HepG2 (cell line): ENCODE measurements at regions not wholly inside any gene's neighbourhood (a gene's known extent, or its start where the extent isn't known, plus 50 kb on each side); places are given as distances from the start of the nearest gene placed in this dataset.

ENCODE experiments used
- ATAC-seq: fragments of 200-7000 bp; cut with Tn5 transposase; 3 replicates; pipeline ENCODE4 v1.9.1; 2020; ENCODE audit warnings: mild to moderate bottlenecking, moderate library complexity
- BruUV-seq: library from RNA; stranded (reverse); fragments of 400-500 nt; replicated peaks from 2 replicates; lab custom pipeline; 2021; lab: Mats Ljungman, UMichigan
- CTCF ChIA-PET: fragments of 300-600 bp; formaldehyde crosslinking; extraction: SDS; loops from one replicate; lab custom pipeline; 2021; ENCODE audit warnings: low total read pairs, inconsistent platforms, low intra/inter-chr PET ratio; lab: Yijun Ruan, JAX
- POLR2A ChIA-PET: fragments of 350-600 bp; sonication (Branson Sonifier 250); formaldehyde crosslinking; loops from one replicate; lab custom pipeline; 2020; ENCODE audit warnings: antibody characterized with exemption, inconsistent platforms; lab: Yijun Ruan, JAX
- DNase-seq: peaks from one replicate; pipeline ENCODE4 v3.0.0-alpha.2; 2015; ENCODE audit warnings: low spot score
- FAIRE-seq: peaks from 3 replicates; lab custom pipeline; 2011; peaks lifted over from hg19 to GRCh38; lab: Jason Lieb, UNC
- H2AFZ ChIP-seq: one replicate; pipeline ENCODE4 v1.6.1; 2011; ENCODE audit warnings: low read length, inconsistent platforms
- H3K27ac ChIP-seq: fragments of 300-600 bp; 3 replicates; pipeline ENCODE4 v1.8.0; 2011; ENCODE audit warnings: mixed run types, mild to moderate bottlenecking, mixed read lengths, low read length, inconsistent platforms; ENCODE audit not compliant: insufficient read depth; ENCODE audit errors: extremely low read length
- H3K27me3 ChIP-seq, 2 experiments: fragments of 200-600 bp in 1 of 2; 2 replicates in 1 of 2; 3 replicates in 1 of 2; pipeline versions ENCODE4 v1.6.0 to v1.8.0; 2011; ENCODE audit warnings: low read length in 2 of 2, mild to moderate bottlenecking in 2 of 2, moderate library complexity in 2 of 2, inconsistent platforms in 1 of 2; ENCODE audit not compliant: insufficient read depth in 2 of 2, control insufficient read depth in 1 of 2
- H3K36me3 ChIP-seq, 2 experiments: fragments of 200-600 bp in 1 of 2; replicated peaks in 1 of 2; 2 replicates in 1 of 2; 3 replicates in 1 of 2; pipeline versions ENCODE4 v1.5.1 to v1.8.0; 2011; ENCODE audit warnings: low read length in 2 of 2, inconsistent platforms in 1 of 2; ENCODE audit not compliant: insufficient read depth in 2 of 2, control insufficient read depth in 1 of 2
- H3K4me1 ChIP-seq: 2 replicates; pipeline ENCODE4 v1.5.1; 2012; ENCODE audit warnings: low read length, inconsistent platforms; ENCODE audit not compliant: insufficient read depth
- H3K4me2 ChIP-seq: 2 replicates; pipeline ENCODE4 v1.6.0; 2011; ENCODE audit warnings: low read depth, low read length, inconsistent platforms
- H3K4me3 ChIP-seq, 3 experiments: fragments of 200-600 bp in 1 of 3; sonication (generic), shearing (Covaris generic) in 1 of 3; replicated peaks in 1 of 3; 2 replicates each; pipeline ENCODE4 v1.5.1; 2011 to 2016; ENCODE audit warnings: low read length in 3 of 3, inconsistent platforms in 2 of 3, low read depth in 2 of 3, mild to moderate bottlenecking in 2 of 3, control low read depth in 1 of 3, mixed read lengths in 1 of 3; ENCODE audit not compliant: insufficient read depth in 1 of 3
- H3K79me2 ChIP-seq: one replicate; pipeline ENCODE4 v1.6.1; 2011; ENCODE audit warnings: low read length, inconsistent platforms; ENCODE audit not compliant: insufficient read depth
- H3K9ac ChIP-seq: 2 replicates; pipeline ENCODE4 v1.6.0; 2011; ENCODE audit warnings: mild to moderate bottlenecking, low read depth, low read length, inconsistent platforms; ENCODE audit not compliant: insufficient read depth
- H3K9me3 ChIP-seq: 2 replicates; pipeline ENCODE4 v1.5.1; 2012; ENCODE audit warnings: mild to moderate bottlenecking, low read length
- H4K20me1 ChIP-seq: 2 replicates; pipeline ENCODE4 v1.6.0; 2011; ENCODE audit warnings: inconsistent platforms, mild to moderate bottlenecking, low read length, moderate library complexity; ENCODE audit not compliant: insufficient read depth
- NFATC3 ChIP-seq: sonication (generic); formaldehyde crosslinking; IDR thresholded peaks from 2 replicates; pipeline ENCODE4 v1.5.1; 2020; ENCODE audit warnings: mild to moderate bottlenecking, missing genetic modification reagents
- RAD21 ChIP-seq: fragments of 450-650 bp; formaldehyde crosslinking; IDR thresholded peaks from 2 replicates; pipeline ENCODE4 v1.5.0; 2020; ENCODE audit warnings: mild to moderate bottlenecking
- SALL1 ChIP-seq: sonication (generic); formaldehyde crosslinking; IDR thresholded peaks from 2 replicates; pipeline ENCODE4 v1.8.0; 2022; ENCODE audit warnings: mild to moderate bottlenecking, missing genetic modification reagents
- SALL2 ChIP-seq: sonication (generic); formaldehyde crosslinking; IDR thresholded peaks from 2 replicates; pipeline ENCODE4 v1.8.1; 2023; ENCODE audit warnings: mild to moderate bottlenecking, missing genetic modification reagents, inconsistent platforms
- SMC3 ChIP-seq: IDR thresholded peaks from 2 replicates; pipeline ENCODE4 v1.6.1; 2011; ENCODE audit warnings: low read length, improper control_type of control experiment
- STAG1 ChIP-seq: sonication (generic); formaldehyde crosslinking; IDR thresholded peaks from 2 replicates; pipeline ENCODE4 v1.4.0; 2020; ENCODE audit warnings: missing genetic modification reagents
- TOE1 ChIP-seq: sonication (generic); formaldehyde crosslinking; IDR thresholded peaks from 2 replicates; pipeline ENCODE4 v1.4.0; 2020; ENCODE audit warnings: mild to moderate bottlenecking, missing genetic modification reagents
- ZMYM4 ChIP-seq: sonication (generic); formaldehyde crosslinking; IDR thresholded peaks from 2 replicates; pipeline ENCODE4 v1.8.1; 2023; ENCODE audit warnings: mild to moderate bottlenecking, missing genetic modification reagents
- ZNF644 ChIP-seq: IDR thresholded peaks from 2 replicates; pipeline ENCODE4 v1.6.1; 2016; ENCODE audit warnings: low read depth
- ZNF724P ChIP-seq: sonication (generic); formaldehyde crosslinking; IDR thresholded peaks from 2 replicates; pipeline ENCODE4 v1.8.0; 2022; ENCODE audit warnings: missing genetic modification reagents, borderline replicate concordance
- WGBS: methylation state at CpG from one replicate; pipeline ENCODE4 v1.1.6; 2017; ENCODE audit warnings: low lambda C conversion rate; 5-methylcytosine and 5-hydroxymethylcytosine counted together
- in situ Hi-C: cut with HindIII; loops from 2 replicates; pipeline ENCODE4 v1.10.0; 2017; ENCODE audit warnings: low pct_unique_long_range_greater_than_20kb; ENCODE audit not compliant: extremely low pct_ligation_motif_present
- intact Hi-C: fragments of 100-400 bp; cut with micrococcal nuclease; formaldehyde crosslinking; loops from one replicate; pipeline ENCODE4 v1.10.0; 2022; ENCODE audit not compliant: unreplicated experiment
- TF ChIP-seq, protein P1 (sequence below): sonication (generic); formaldehyde crosslinking; IDR thresholded peaks from 2 replicates; pipeline ENCODE4 v1.9.0; 2021; ENCODE audit warnings: missing genetic modification reagents, borderline replicate concordance
- TF ChIP-seq, protein P2 (sequence below): IDR thresholded peaks from 2 replicates; pipeline ENCODE4 v1.4.0; 2020; ENCODE audit warnings: mild to moderate bottlenecking, missing genetic modification reagents
- TF ChIP-seq, protein P3 (sequence below): sonication (generic); formaldehyde crosslinking; IDR thresholded peaks from 2 replicates; pipeline ENCODE4 v1.5.0; 2020; ENCODE audit warnings: mild to moderate bottlenecking, missing genetic modification reagents, moderate library complexity

DNA sequence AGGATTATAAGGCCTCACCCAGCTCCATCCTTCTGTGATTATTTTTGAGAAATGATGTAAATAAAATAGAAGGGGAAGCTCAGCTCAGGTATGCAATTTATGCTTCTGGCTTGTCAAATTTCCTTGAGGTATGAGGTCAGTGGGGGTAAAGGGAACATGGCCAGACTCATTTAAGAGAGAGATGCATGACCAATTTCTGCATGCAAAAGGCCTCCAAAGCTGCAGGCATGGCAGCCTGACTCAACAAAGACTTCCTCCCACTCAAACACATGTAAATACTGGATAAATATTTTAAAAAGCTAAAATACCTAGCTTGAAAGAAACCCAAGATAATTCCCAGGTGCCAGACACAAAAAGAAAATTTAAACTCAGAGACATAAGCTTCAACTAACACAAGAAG is 101.4 kb upstream of the SLC1A3 start (continued):
- TF ChIP-seq, protein P1, sequence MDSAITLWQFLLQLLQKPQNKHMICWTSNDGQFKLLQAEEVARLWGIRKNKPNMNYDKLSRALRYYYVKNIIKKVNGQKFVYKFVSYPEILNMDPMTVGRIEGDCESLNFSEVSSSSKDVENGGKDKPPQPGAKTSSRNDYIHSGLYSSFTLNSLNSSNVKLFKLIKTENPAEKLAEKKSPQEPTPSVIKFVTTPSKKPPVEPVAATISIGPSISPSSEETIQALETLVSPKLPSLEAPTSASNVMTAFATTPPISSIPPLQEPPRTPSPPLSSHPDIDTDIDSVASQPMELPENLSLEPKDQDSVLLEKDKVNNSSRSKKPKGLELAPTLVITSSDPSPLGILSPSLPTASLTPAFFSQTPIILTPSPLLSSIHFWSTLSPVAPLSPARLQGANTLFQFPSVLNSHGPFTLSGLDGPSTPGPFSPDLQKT (CRISPR knock-in tag) = no peak

DNA sequence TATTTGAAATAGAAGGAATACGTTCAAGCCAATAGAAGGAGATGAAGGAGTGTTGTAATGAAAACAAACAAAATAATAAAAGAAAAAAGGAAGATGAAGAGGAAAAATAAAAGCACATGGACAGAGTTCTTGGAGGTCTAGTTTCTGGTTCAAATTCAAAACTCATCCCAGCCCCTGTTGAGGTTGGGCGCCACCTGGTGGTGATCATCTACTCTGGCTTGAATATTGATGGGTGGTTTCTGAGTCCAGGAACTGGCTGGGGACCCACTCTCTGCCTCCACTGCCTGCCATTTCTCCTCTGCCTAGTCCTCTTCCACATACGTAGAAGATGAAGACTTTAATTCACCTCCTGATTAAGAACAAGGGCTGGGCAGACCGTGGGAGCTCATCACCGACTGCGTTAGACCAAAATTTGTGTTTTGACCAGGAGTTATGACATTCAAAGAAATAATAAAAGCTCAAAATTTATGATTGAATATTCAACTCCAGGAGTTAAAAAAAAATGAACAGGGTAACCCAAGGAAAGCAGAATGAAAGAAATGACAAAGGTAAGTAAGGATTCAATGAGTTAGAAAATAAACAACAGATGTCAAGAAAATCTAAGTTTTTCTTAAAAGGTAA is 99.0 kb upstream of the SLC1A3 start:
- H3K9ac ChIP-seq = no peak overlapping the region
- H3K4me2 ChIP-seq = no peak overlapping the region
- no peak overlapping the region for H3K27ac ChIP-seq
- POLR2A ChIA-PET = no interaction called here
- CTCF ChIA-PET = interaction anchor here (1.2 to 2.0 kb wide), 4 partner anchors 92 to 447 kb away, joined by 3 to 22 read pairs (median 8); no protein-coding TSS in a partner anchor
- no peaks in the 10 kb centered on the region for H3K9me3 ChIP-seq
- peak; percentile 71 for FAIRE-seq
- no peak overlapping the region for H3K4me3 ChIP-seq
- peaks cover 1% of the 10 kb centered on the region; the same call in 1 of the 2 replicates for H3K4me1 ChIP-seq
- no peaks in the 10 kb centered on the region for H3K36me3 ChIP-seq
- in situ Hi-C loops = loop anchor here (25.0 kb wide), 1 partner anchor 245 kb away; no protein-coding TSS in a partner anchor
- no TSS peak for BruUV-seq
- H4K20me1 ChIP-seq = no peaks in the 10 kb centered on the region
- DNase-seq = peak; percentile 59
- TF ChIP-seq SALL2 = no peak
- TF ChIP-seq, protein P2, sequence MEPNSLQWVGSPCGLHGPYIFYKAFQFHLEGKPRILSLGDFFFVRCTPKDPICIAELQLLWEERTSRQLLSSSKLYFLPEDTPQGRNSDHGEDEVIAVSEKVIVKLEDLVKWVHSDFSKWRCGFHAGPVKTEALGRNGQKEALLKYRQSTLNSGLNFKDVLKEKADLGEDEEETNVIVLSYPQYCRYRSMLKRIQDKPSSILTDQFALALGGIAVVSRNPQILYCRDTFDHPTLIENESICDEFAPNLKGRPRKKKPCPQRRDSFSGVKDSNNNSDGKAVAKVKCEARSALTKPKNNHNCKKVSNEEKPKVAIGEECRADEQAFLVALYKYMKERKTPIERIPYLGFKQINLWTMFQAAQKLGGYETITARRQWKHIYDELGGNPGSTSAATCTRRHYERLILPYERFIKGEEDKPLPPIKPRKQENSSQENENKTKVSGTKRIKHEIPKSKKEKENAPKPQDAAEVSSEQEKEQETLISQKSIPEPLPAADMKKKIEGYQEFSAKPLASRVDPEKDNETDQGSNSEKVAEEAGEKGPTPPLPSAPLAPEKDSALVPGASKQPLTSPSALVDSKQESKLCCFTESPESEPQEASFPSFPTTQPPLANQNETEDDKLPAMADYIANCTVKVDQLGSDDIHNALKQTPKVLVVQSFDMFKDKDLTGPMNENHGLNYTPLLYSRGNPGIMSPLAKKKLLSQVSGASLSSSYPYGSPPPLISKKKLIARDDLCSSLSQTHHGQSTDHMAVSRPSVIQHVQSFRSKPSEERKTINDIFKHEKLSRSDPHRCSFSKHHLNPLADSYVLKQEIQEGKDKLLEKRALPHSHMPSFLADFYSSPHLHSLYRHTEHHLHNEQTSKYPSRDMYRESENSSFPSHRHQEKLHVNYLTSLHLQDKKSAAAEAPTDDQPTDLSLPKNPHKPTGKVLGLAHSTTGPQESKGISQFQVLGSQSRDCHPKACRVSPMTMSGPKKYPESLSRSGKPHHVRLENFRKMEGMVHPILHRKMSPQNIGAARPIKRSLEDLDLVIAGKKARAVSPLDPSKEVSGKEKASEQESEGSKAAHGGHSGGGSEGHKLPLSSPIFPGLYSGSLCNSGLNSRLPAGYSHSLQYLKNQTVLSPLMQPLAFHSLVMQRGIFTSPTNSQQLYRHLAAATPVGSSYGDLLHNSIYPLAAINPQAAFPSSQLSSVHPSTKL = 0 out of 2 replicates have a peak, but pooled peaks have one; percentile 19
- 0 out of 2 replicates have a peak, but pooled peaks have one; percentile 12 for TF ChIP-seq ZNF644 (CRISPR knock-in tag)
- TF ChIP-seq NFATC3 = no peak
- peak; percentile 74 for TF ChIP-seq RAD21 (CRISPR knock-in tag)
- 0 out of 2 replicates have a peak, but pooled peaks have one; percentile 26 for TF ChIP-seq ZMYM4
- TF ChIP-seq, protein P3, sequence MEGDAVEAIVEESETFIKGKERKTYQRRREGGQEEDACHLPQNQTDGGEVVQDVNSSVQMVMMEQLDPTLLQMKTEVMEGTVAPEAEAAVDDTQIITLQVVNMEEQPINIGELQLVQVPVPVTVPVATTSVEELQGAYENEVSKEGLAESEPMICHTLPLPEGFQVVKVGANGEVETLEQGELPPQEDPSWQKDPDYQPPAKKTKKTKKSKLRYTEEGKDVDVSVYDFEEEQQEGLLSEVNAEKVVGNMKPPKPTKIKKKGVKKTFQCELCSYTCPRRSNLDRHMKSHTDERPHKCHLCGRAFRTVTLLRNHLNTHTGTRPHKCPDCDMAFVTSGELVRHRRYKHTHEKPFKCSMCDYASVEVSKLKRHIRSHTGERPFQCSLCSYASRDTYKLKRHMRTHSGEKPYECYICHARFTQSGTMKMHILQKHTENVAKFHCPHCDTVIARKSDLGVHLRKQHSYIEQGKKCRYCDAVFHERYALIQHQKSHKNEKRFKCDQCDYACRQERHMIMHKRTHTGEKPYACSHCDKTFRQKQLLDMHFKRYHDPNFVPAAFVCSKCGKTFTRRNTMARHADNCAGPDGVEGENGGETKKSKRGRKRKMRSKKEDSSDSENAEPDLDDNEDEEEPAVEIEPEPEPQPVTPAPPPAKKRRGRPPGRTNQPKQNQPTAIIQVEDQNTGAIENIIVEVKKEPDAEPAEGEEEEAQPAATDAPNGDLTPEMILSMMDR (CRISPR knock-in tag) = peak; percentile 81
- TF ChIP-seq SMC3 = peak; percentile 94
- peak; percentile 73 for TF ChIP-seq STAG1 (CRISPR knock-in tag)
- no peak for TF ChIP-seq TOE1 (CRISPR knock-in tag)
- no peak for TF ChIP-seq ZNF724P
- TF ChIP-seq SALL1 (CRISPR knock-in tag) = 0 out of 2 replicates have a peak, but pooled peaks have one; percentile 15
- TF ChIP-seq, all 625 proteins: peak for 8
- H2AFZ ChIP-seq = no peak overlapping the region
- no peaks in the 10 kb centered on the region for H3K79me2 ChIP-seq
- 35% methylated on average over 6 of the region's 6 CpGs for WGBS
- intact Hi-C loops = loop anchor here (1.0 to 10.0 kb wide), 6 partner anchors 93 to 433 kb away; no protein-coding TSS in a partner anchor
- H3K27me3 ChIP-seq = no peaks in the 10 kb centered on the region
- peak; percentile 79 for ATAC-seq
